PC-3 (cell line): ENCODE measurements at regions not wholly inside any gene's neighbourhood (a gene's known extent, or its start where the extent isn't known, plus 50 kb on each side); places are given as distances from the start of the nearest gene placed in this dataset.

Experiments
- EZH2 ChIP-seq: fragments of 300-600 bp; sonication (generic); IDR thresholded peaks from one replicate; pipeline ENCODE4 v1.6.1; 2017; ENCODE audit warnings: antibody characterized with exemption, mild to moderate bottlenecking, low read length; ENCODE audit not compliant: unreplicated experiment
- EZH2phosphoT487 ChIP-seq: fragments of 300-600 bp; sonication (generic); IDR thresholded peaks from 2 replicates; pipeline ENCODE4 v1.6.1; 2018; ENCODE audit warnings: mild to moderate bottlenecking, antibody characterized with exemption, low read length, borderline replicate concordance
- TF ChIP-seq, protein P1 (sequence below): fragments of 300-600 bp; sonication (generic); conservative IDR thresholded peaks from 2 replicates; pipeline ENCODE4 v1.5.1; 2017; ENCODE audit warnings: antibody characterized with exemption, low read depth, mild to moderate bottlenecking, low read length

DNA sequence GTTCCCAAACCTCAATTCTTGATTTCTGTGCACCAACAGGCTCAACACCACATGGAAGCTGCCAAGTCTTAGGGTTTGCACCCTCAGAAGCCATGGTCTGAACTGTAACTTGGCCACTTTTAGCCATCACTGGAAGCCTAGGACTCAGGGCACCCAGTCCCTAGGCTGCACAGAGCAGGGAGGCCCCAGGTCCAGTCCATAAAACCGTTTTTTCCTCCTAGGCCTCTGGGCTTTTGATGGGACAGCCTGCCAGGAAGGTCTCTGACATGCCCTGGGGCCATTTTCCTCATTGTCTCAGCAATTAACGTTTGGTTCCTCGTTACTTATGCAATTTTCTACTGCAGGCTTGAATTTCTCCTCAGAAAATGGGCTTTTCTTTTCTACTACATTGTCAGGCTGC, 1259.6 kb downstream of the RAPGEF2 start:
- TF ChIP-seq EZH2 (no peak), EZH2phosphoT487 (no peak)
- TF ChIP-seq, protein P1, sequence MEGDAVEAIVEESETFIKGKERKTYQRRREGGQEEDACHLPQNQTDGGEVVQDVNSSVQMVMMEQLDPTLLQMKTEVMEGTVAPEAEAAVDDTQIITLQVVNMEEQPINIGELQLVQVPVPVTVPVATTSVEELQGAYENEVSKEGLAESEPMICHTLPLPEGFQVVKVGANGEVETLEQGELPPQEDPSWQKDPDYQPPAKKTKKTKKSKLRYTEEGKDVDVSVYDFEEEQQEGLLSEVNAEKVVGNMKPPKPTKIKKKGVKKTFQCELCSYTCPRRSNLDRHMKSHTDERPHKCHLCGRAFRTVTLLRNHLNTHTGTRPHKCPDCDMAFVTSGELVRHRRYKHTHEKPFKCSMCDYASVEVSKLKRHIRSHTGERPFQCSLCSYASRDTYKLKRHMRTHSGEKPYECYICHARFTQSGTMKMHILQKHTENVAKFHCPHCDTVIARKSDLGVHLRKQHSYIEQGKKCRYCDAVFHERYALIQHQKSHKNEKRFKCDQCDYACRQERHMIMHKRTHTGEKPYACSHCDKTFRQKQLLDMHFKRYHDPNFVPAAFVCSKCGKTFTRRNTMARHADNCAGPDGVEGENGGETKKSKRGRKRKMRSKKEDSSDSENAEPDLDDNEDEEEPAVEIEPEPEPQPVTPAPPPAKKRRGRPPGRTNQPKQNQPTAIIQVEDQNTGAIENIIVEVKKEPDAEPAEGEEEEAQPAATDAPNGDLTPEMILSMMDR, result no peak
